GM18868 (cell line): ENCODE measurements at regions not wholly inside any gene's neighbourhood (a gene's known extent, or its start where the extent isn't known, plus 50 kb on each side); places are given as distances from the start of the nearest gene placed in this dataset.

Source experiments
- ATAC-seq: cut with Tn5 transposase; IDR thresholded peaks from one replicate; pipeline ENCODE4 v1.9.1; 2021; ENCODE audit warnings: mild to moderate bottlenecking, moderate library complexity; ENCODE audit not compliant: unreplicated experiment

- ATAC-seq, result no peak
Measured at GRCh38 chr2:42851740-42852250, 59.4 kb upstream of the HAAO start.

GRCh38 chr2:42851186-42851585, 58.8 kb upstream of the HAAO start:
- ATAC-seq, result no peak

DNA sequence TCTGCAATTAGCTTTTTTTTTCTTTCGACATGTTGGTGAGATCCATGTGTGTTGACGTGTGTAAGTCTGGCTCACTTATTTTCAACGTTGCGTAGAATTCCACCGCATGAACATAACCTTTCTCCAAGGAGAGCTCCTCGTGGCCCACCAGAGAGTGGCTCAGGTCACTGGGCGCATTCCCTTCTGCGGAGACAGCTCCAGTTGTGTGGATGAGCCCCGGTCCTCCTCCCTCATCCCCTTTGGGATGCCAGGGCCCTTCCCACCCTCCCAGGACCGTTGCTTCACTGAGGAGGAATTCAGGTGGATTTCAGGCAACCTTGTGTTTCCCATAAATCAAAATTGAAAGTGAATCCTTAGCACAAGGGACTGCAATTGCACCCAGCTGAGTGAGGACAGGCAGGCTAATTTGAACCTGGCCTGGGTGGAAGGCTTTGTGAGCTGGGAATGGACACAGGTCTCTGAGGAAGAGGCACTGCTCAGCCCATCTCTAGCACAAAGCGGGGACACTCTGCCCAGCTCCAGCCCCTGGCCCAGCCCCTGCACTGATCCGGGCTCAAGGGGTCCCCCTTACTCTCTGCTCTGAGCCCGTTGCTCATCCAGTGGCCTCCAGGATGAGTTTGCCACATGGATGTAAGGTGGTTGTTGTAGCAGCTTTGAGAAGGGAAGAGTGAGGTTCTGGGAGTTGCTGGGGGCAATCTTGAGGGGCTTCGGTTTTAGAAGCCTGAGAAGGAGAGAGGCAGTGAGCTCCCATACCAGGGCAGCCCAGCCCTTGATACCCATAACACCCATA, 57.8 kb upstream of the HAAO start:
- no peak for ATAC-seq

DNA sequence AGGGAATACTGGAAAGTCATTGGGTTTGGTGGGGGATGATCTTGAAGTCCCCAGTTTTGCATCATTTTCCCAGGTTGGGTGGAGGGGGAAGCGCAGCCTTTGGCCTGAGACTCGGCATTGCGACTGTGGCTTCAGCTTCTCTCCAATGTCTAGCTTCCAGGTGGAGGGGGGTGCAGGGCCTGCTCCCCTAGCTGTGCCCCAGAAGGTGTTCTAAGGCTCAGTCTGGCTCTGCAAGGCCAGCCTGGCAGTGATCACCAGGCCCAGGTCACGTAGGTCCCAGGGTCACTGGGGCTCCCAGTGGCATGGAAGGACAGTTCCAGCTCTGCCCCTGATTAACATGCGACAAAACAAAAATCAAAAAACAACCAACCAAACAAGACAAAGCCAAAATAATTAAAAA, 56.9 kb upstream of the HAAO start:
- ATAC-seq, result no peak

- no peak for ATAC-seq
Measured at GRCh38 chr2:42848726-42849290, 56.4 kb upstream of the HAAO start.

- ATAC-seq, result no peak
Measured at GRCh38 chr2:42848265-42848664, 55.9 kb upstream of the HAAO start.

DNA sequence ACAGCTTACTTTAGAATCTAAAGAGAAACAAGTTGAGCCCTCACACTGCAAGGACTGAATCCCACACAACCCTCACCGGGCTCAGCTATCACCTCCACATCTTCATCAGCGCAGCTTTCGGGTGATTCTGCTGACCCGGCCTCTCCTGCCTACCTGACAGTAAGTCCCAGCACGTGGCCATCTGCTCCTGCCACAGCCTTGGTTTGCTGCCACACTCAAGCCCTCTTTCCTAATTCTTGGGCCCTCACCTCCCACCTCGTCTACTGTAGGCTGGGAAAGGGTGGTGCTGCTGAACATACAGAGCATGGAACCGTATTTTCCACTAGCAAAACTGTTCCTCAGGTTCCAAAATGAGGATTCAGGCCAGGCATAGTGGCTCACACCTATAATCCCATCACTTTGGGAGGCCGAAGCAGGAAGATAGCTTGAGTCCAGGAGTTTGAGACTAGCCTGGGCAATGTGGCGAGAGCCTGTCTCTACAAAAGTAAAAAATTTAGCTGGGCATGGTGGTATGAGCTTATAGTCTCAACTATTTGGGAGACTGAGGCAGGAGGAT, 55.3 kb upstream of the HAAO start:
- no peak for ATAC-seq

- no peak for ATAC-seq
Measured at GRCh38 chr2:42846932-42847595, 54.7 kb upstream of the HAAO start.

DNA sequence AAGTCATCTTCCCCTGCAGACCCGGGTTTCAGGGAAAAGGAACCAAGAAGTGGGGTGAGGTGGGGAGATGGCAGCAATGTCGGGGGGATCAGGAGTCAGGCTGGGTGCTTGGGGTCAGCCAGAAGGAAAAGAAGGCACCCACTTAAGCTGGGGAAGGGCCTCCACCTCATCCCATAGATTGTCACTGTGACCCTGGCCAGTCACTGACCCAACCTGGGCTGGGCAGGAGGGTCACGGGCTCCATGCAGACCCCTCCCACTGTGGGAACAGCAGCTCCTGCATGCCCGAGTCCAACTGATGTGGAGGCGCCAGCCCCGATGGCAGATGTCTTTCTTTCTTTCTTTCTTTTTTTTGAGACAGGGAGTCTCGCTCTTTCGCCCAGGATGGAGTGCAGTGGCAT, 53.6 kb upstream of the HAAO start:
- no peak for ATAC-seq

- no peak for ATAC-seq
Measured at GRCh38 chr2:42844901-42845821, 52.8 kb upstream of the HAAO start.

GRCh38 chr2:42844366-42844765, 52.0 kb upstream of the HAAO start:
- no peak for ATAC-seq

GRCh38 chr2:42843611-42844010, 51.2 kb upstream of the HAAO start:
- no peak for ATAC-seq

DNA sequence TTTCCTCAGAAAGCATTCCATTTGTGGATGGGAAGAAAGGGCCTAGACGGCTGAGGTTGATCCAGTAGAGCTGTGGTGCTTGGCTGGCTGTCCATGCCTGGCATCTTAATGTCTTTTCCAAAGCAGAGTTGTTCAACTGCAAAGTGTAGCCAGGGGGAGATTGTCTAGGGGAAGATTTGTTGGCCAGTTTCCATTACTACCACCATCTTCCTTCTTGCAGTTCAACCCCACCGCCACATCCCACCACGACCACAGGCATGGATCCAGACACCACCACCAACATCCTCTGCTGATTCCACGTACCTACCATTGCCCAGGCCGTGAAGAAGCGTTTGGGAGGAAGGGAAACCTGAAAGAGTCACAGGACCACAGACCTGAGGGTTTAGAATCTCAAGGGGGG, 50.7 kb upstream of the HAAO start:
- ATAC-seq, result no peak

DNA sequence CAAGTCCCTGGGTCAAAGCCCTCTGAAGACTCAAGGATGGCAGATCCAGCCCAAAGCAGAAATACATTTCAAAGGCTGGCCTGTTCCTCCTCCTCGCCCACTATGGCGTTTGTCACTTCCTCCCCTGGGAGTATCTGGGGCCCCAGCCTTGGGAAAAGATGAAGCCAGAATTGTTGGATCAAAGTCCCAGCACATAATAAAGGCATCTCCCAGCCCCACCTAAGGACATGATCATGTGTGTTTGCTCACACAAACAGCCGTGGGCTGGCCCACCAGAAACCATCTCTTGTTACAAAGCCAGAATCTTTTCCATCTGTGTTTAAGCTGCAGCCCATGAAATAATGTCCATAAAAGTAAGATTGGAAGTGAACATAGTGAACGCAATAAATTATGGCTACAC, 50.1 kb upstream of the HAAO start:
- no peak for ATAC-seq
